Parathyroid adenoma (tissue), 2 donors: ENCODE measurements at regions not wholly inside any gene's neighbourhood (a gene's known extent, or its start where the extent isn't known, plus 50 kb on each side); places are given as distances from the start of the nearest gene placed in this dataset.
"Not testable (repeated sequence)": the region's sequence is repeated elsewhere in the genome, so short reads cannot be mapped to it uniquely, and the experiment has no call there.

ENCODE experiments used
- H2AFZ ChIP-seq: fragments of 300-600 bp; sonication (generic); one replicate; pipeline ENCODE4 v1.7.0; 2017; ENCODE audit warnings: antibody characterized with exemption, mild to moderate bottlenecking
- H3K27ac ChIP-seq: fragments of 300-600 bp; sonication (generic); one replicate; pipeline ENCODE4 v1.7.0; 2017
- H3K27me3 ChIP-seq: fragments of 300-600 bp; sonication (generic); one replicate; pipeline ENCODE4 v1.7.0; 2017; ENCODE audit warnings: low read length; ENCODE audit not compliant: control insufficient read depth, insufficient read depth
- H3K36me3 ChIP-seq: fragments of 300-600 bp; sonication (generic); one replicate; pipeline ENCODE4 v1.7.0; 2017; ENCODE audit warnings: low read length; ENCODE audit not compliant: control insufficient read depth, insufficient read depth
- H3K4me1 ChIP-seq: fragments of 300-600 bp; sonication (generic); one replicate; pipeline ENCODE4 v1.7.0; 2017; ENCODE audit warnings: control low read depth
- H3K4me2 ChIP-seq: fragments of 300-600 bp; sonication (generic); one replicate; pipeline ENCODE4 v1.7.0; 2017; ENCODE audit warnings: low read length
- H3K4me3 ChIP-seq: fragments of 300-600 bp; sonication (generic); one replicate; pipeline ENCODE4 v1.7.0; 2017; ENCODE audit warnings: low read depth, low read length
- H3K79me2 ChIP-seq: fragments of 300-600 bp; sonication (generic); one replicate; pipeline ENCODE4 v1.7.0; 2017; ENCODE audit warnings: control low read depth
- H3K9ac ChIP-seq: fragments of 300-600 bp; sonication (generic); one replicate; pipeline ENCODE4 v1.7.0; 2017; ENCODE audit warnings: mild to moderate bottlenecking
- H3K9me3 ChIP-seq: fragments of 300-600 bp; sonication (generic); one replicate; pipeline ENCODE4 v1.7.0; 2017; ENCODE audit warnings: low read length; ENCODE audit not compliant: control insufficient read depth
- CTCF ChIP-seq: fragments of 300-600 bp; sonication (generic); IDR thresholded peaks from one replicate; pipeline ENCODE4 v1.7.0; 2017; ENCODE audit warnings: antibody characterized with exemption, mild to moderate bottlenecking
- donor health status: primary hyperparathyroidism.

GRCh38 chr1:30366911-30367310 is 356.5 kb downstream of the MATN1 start:
- Histone ChIP-seq H3K79me2 (no peaks in the 10 kb centered on the region), H3K27ac (no peak overlapping the region), H3K9ac (no peak overlapping the region), H2AFZ (no peak overlapping the region), H3K4me2 (no peak overlapping the region), H3K36me3 (no peaks in the 10 kb centered on the region), H3K4me3 (no peak overlapping the region), H3K27me3 (no peaks in the 10 kb centered on the region), H3K4me1 (no peaks in the 10 kb centered on the region), H3K9me3 (no peaks in the 10 kb centered on the region)
- no peak for TF ChIP-seq CTCF

GRCh38 chr1:30366199-30366598 is 357.2 kb downstream of the MATN1 start:
- Histone ChIP-seq H3K9me3 (no peaks in the 10 kb centered on the region), H3K27ac (no peak overlapping the region), H3K79me2 (no peaks in the 10 kb centered on the region), H2AFZ (no peak overlapping the region), H3K9ac (no peak overlapping the region), H3K36me3 (no peaks in the 10 kb centered on the region), H3K4me3 (no peak overlapping the region), H3K4me1 (no peaks in the 10 kb centered on the region), H3K4me2 (no peak overlapping the region), H3K27me3 (no peaks in the 10 kb centered on the region)
- no peak for TF ChIP-seq CTCF

- Histone ChIP-seq H3K4me3 (no peak overlapping the region), H3K4me1 (no peaks in the 10 kb centered on the region), H3K9me3 (no peaks in the 10 kb centered on the region), H3K79me2 (no peaks in the 10 kb centered on the region), H3K27me3 (no peaks in the 10 kb centered on the region), H3K36me3 (no peaks in the 10 kb centered on the region), H3K9ac (no peak overlapping the region), H3K27ac (no peak overlapping the region), H2AFZ (no peak overlapping the region), H3K4me2 (no peak overlapping the region)
- TF ChIP-seq CTCF, result no peak
Measured at GRCh38 chr1:30365596-30365995, 357.8 kb downstream of the MATN1 start.

- H3K4me3 ChIP-seq, result no peak overlapping the region
- no peaks in the 10 kb centered on the region for H3K79me2 ChIP-seq
- H3K36me3 ChIP-seq, result no peaks in the 10 kb centered on the region
- no peaks in the 10 kb centered on the region for H3K27me3 ChIP-seq
- no peak overlapping the region for H2AFZ ChIP-seq
- no peak overlapping the region for H3K27ac ChIP-seq
- no peaks in the 10 kb centered on the region for H3K9me3 ChIP-seq
- no peak overlapping the region for H3K9ac ChIP-seq
- H3K4me2 ChIP-seq, result no peak overlapping the region
- no peaks in the 10 kb centered on the region for H3K4me1 ChIP-seq
- TF ChIP-seq CTCF, result no peak
Measured at GRCh38 chr1:30363031-30363430, 360.4 kb downstream of the MATN1 start.

GRCh38 chr1:30362603-30362990 is 360.8 kb downstream of the MATN1 start:
- Histone ChIP-seq H2AFZ (no peak overlapping the region), H3K4me2 (no peak overlapping the region), H3K79me2 (no peaks in the 10 kb centered on the region), H3K27ac (no peak overlapping the region), H3K27me3 (no peaks in the 10 kb centered on the region), H3K9ac (no peak overlapping the region), H3K4me1 (no peaks in the 10 kb centered on the region), H3K36me3 (no peaks in the 10 kb centered on the region), H3K4me3 (no peak overlapping the region), H3K9me3 (no peaks in the 10 kb centered on the region)
- TF ChIP-seq CTCF, result no peak

- not testable (repeated sequence) for H3K9me3 ChIP-seq, H3K9ac ChIP-seq, H3K4me2 ChIP-seq, H3K79me2 ChIP-seq, H3K27me3 ChIP-seq, H3K27ac ChIP-seq, H3K4me1 ChIP-seq, H3K36me3 ChIP-seq, H3K4me3 ChIP-seq, H2AFZ ChIP-seq
Measured at GRCh38 chr1:30361890-30362602, 361.3 kb downstream of the MATN1 start.
